GM12892 (cell line): ENCODE measurements at regions not wholly inside any gene's neighbourhood (a gene's known extent, or its start where the extent isn't known, plus 50 kb on each side); places are given as distances from the start of the nearest gene placed in this dataset.

ENCODE experiments used
- POLR2A ChIP-seq: IDR thresholded peaks from 2 replicates; pipeline ENCODE4 v1.6.1; 2011; ENCODE audit warnings: low read depth, low read length, control low read depth
- POLR2AphosphoS5 ChIP-seq: IDR thresholded peaks from 2 replicates; pipeline ENCODE4 v1.6.1; 2011; ENCODE audit warnings: low read depth, low read length, control low read depth
- TAF1 ChIP-seq: IDR thresholded peaks from 2 replicates; pipeline ENCODE4 v1.6.1; 2011; ENCODE audit warnings: low read depth, mild to moderate bottlenecking, control low read depth, low read length, borderline replicate concordance

- TF ChIP-seq POLR2AphosphoS5, result no peak
- no peak for TF ChIP-seq TAF1
- TF ChIP-seq POLR2A, result no peak
These were observed 243.5 kb upstream of the FBXL7 start for GRCh38 chr5:15256485-15256884.
